GM19468 (cell line): ENCODE measurements at regions not wholly inside any gene's neighbourhood (a gene's known extent, or its start where the extent isn't known, plus 50 kb on each side); places are given as distances from the start of the nearest gene placed in this dataset.

ENCODE experiments used
- ATAC-seq: cut with Tn5 transposase; IDR thresholded peaks from one replicate; pipeline ENCODE4 v1.9.1; 2021; ENCODE audit warnings: mild to moderate bottlenecking, moderate library complexity, moderate number of reproducible peaks; ENCODE audit not compliant: unreplicated experiment; ENCODE audit errors: extremely low read depth

DNA sequence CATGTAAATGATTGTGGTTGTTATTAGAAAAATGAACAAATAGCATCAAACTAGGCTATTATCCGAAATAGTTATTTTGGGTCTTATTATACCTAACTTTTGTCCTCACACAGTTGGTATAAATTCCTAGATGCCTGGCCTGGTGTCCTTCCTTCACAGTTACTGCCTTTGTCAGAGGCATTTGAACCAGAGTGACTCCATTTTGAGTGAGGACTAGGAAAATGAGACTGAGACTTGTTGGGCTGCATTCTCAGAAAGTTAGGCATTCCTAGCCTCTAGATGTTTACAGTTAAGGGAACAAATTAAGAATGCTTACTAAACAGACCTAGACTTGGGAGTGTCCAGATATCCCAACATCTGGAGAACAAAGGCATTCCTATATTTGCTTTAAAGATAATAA is 283.5 kb upstream of the C9orf72 start:
- ATAC-seq = no peak

DNA sequence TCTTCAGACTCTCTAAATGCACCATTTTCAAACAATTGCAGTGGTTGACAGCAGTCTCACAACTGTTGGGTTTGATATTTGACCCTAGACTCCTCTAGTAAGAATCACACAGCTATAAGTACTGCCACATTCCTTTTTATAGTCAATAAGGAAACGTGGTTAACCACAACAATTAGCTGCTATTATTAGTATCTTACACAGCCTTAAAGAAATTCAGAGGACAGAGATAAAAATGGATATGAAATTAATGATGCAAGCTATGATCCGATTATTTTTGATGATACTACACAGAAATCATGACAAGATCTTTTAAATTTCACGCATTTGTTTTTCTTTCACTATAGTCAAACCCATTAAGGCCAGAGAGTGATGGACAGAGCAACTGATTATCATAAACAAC is 288.6 kb upstream of the C9orf72 start:
- no peak for ATAC-seq

DNA sequence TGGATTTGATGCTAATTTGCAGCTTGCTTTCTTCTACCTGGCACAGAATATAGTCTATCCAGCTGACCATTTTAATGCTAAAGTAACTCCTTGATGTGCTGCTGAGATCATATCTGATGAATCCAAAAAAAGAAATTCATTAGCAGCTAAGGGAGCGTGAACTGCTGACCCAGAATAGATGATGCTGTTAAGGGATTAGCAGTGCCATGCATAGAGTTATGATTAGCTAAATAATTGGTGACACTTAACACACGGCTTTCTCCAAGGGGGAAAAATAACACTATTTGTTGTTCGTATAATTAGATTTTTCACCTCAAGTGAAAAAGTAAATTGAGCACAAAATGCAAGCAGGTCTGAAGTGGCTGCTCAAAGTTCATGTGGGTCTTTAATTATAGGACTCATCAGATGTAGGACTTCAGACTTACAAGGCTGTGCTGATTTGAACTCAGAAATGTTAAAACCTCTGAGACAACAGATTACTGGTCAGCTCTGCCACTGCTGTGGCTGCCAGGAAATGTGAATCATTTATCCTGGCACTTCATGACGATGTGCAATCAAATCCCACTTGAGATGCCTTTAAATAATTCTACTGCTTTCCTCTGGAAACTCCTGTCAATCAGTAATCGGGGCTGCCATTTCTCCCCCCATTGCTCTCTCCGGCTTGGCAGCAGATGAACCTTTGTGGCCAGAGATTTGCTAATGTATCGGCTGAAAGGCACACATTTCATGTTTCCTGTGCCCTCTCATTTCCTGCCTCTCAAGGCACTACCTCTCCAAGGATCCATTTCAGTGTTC is 291.6 kb upstream of the C9orf72 start:
- no peak for ATAC-seq

DNA sequence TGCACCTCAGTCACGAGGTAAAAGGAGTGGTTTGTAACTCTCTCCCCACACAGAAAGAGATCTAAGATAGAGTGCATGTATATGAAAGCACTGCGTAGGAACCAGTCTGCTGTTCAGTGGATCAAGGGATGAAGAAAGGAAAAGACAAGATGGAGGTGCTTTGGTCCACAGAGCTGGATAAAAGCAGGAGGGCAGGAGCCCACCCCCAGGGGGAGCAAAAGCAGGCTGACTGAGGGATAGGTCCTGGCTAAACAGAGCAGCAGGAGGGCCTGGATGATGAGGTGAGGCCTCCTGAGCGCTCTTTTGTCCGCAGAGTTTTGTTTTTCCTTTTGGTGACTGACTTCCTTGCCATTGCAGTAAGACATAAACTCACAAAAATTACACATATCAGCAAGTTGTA is 293.5 kb upstream of the C9orf72 start:
- ATAC-seq = no peak

DNA sequence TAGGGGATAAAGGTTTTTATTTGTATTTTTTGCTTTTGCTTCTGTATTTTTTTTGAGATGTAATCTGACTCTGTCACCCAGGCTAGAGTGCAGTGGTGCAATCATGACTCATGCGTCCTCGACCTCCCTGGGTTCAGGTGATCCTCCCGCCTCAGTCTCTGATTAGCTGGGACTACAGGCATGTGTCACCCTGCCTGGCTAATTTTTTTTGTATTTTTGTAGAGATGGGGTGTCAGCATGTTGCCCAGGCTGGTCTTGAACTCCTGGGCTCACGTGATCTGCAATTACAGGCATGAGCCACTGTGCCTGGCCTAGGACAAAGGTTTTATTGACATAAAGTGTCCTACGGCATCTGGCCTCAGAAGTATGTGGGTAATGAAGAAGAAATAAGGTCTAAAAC is 297.1 kb upstream of the C9orf72 start:
- no peak for ATAC-seq

DNA sequence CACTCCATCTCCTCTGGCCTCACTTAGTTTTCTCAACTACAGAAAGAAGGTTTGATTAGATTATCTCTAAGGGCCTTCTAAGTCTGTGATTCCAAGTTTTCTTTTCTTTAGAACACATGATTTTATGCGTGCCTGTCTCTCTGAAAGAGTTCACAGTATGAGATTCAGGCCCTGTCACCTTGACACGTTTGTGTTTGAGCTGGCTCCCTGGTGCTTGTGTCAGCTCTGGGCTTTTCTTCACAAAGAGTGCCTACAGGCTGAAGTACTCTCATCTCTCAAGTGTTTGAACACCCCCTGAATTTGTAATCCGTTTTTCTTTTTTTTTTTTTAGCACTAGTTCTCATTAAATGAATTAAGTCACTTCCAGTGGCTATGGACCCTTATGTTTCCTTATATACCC is 306.9 kb upstream of the C9orf72 start:
- ATAC-seq = no peak

DNA sequence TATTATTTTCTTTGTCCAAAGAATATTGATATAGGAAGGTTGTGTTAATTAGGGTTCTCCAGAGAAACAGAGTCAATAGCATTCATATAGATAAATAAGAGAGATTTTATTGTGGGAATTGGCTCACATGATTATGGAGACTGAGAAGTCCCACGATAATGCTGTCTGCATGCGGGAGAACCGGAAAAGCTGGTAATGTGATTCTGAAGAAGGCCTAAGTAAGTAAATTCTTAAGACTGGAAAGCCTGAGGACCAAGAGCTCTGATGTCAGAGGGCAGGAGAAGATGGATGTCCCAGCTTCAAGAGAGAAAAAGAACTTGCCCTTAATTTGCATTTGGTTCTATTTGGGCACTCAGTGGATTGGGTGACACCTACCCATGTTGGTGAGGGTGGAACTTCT is 307.4 kb upstream of the C9orf72 start:
- no peak for ATAC-seq

DNA sequence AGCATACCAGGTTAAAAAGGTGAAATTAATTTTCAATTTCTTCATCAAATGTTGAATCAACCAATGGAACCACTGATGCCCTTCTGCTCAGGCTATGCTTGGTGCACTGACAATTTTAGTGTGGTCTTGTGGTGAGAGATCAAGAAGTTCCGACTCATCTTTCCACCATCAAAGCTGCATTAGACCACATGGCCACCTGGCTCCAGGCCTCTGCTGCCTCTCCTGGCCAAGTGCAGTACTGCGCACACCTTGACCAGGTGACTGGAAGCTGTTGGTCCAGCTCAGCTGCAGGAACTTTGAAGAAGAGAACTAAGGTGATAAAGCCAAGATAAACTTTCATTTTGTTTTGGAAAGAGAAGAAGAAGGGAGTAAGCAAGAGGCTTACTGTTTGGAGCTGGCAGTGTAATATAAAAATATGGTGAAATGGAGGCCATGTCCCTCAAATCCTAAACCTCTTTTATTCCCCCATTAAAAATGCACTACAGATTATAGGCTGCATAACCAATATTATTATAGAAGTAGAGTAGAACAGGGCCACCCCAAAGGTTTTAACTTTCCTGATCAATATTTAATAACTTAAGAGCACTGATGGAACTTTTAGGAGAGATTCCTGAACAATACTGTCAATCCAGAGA is 315.5 kb upstream of the C9orf72 start:
- peak; percentile 97 for ATAC-seq

DNA sequence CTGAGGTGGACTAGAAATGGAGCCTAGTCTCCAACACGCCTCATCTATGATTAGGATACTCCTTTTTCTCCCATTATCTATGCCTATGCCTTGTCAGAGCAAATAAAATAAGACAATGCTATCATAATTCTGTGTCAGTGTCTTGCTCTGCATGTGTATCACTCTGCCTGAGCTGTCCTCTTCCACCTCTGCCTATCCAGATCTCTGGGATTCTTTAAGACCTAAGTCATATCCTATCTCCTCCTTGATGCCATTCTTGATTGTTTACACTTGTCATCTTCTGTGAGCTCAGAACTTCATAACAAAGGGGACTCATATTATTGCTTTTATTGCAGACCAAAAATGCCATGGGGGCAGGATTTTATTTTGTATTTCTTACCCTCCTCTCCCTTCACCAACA is 351.2 kb upstream of the C9orf72 start:
- no peak for ATAC-seq

DNA sequence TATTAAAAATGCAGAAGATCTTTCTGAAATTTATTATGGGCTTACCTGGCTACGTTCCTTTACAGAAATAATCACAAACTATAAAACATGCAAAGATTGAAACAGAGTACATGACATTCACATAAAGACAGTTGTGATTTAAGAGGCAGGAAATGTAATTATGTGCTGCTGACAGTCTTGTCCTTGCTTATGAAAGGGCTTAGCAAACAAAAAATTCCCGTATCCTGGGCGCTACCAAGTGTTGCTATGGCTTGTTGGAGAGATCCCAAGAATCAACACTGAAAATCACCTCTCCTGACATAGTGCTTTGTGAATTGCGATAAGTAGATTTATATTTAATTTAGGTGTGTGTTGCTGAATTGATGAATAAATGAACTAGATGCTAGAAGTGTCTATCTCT is 352.5 kb upstream of the C9orf72 start:
- no peak for ATAC-seq

DNA sequence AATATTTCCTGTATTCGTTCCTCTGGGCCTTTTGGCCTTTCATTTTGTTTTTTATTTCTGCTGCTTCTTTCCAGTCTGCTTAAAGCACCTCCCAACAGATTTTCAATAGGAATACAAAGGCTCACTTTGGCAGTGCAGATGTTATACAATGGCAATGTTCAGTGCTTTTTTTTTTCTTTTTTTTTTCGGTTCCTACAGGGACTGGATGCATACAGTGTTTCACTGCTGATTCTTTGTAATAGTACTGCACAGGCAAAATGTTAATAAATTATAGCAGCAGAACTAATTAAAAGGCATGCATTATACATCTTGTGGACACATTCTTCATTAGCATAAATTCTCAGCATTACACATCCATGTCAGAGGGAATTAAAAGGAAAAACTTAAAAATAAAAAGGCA is 356.6 kb upstream of the C9orf72 start:
- ATAC-seq = no peak

DNA sequence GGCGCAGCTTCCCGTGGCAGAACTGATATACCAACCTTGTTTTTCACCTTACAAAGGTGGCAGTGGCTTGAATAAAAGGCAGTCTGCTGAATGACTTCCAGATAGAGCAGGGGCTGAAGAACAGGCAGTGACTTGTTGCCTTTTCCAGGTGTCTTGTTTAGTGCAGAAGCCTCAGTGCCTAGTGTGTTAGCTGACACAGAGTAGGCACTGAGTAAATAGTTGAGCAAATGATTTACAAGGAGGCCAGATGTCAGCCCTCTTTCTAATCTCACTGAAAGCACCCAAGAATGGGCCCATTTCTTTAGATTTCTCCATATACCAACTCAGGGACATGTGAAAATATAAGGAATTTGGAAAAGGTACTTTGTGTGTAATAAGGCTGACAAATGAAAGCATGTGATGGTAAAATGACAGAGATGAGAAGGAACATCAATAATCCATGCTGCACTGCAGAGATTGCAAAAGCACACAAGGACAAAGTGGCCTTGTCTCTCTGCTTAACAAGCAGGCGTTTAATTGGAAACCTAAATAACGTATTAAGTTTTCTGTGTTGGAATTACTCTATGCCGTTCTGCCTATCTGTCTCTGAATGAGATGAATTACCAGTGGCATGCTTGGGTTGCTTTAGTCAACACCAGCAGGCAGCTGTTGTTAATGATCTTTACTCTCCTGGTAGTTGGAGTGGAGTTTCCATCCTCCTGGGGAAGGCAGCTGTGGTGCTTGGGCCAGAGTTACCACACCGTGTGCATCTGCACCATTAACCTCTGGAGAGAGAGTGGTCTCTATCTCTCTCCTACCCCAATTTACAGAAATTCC is 360.1 kb upstream of the C9orf72 start:
- no peak for ATAC-seq

DNA sequence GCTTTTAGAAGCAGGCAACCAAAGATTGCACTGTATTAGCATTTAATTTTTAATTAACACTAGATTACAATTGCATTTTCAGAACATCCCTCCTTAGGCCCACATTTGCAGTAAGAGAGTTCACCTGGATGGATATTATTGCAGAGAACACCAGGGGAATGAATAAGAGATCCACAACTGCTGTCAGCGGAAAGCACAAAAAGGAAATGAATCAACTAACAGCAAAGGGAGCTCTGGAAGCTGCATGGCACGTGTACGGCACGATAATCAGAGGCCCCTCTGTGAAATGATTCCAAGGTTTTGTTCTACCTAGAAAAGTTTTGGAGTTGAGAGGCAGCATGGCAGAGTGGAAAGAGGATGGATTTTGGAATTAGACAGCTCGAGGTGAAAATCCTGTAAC is 361.2 kb upstream of the C9orf72 start:
- ATAC-seq = no peak

DNA sequence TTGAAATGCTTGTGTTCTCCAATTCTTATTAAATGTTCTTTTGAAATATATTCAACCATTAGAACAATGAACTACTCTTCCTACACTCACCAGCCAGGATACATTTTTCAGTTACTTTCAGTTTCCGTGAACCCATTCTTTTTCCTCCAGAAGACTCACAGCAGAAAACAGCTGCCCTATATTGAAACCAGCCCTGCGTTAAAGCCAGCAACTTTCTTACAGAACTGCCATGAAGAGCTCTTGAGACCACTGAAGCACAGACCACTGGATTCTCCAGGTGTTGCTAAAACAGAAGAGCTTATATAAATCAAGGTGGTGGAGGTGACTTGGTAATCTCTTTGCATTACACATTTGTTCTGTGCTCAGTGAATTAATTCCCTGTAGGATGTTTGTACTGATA is 365.9 kb upstream of the C9orf72 start:
- ATAC-seq = no peak

DNA sequence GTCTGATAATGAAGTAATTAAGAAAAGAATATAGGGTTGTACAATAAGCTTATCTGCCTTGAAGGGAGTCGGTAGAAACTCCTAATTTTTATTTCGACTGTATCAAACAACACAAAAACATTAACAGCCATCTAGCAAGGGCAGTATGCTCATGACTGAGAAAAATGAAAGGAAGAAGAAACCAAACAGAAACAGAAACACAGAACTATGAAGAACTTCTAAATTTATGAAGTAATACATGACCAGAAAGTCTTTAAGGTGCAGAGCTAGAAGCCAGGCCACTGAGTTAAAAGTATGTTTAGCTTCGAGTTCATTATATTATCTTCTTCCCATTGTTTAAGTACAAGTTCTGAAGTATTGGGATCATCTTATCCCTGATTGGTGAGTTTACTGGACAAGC is 367.3 kb upstream of the C9orf72 start:
- ATAC-seq = no peak

DNA sequence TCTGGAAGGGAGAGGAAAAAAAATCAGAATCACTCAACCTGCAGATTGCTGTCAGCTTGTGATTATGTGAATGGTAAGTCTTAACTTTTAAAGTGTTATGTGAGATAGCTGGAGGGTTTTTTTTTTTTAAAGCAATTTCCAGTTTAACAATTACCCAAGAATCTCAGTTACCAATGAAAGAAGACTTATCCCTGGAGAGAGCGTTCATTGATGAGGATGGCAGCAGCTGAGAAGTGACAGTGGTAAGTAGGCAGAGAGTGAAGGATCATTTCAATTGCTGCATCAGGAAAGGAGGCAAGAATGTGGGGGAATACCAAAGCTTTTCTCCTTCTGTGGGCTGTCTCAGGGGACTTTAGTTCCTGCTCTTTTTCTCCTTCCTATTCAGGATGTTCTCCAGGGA is 370.2 kb upstream of the C9orf72 start:
- no peak for ATAC-seq

DNA sequence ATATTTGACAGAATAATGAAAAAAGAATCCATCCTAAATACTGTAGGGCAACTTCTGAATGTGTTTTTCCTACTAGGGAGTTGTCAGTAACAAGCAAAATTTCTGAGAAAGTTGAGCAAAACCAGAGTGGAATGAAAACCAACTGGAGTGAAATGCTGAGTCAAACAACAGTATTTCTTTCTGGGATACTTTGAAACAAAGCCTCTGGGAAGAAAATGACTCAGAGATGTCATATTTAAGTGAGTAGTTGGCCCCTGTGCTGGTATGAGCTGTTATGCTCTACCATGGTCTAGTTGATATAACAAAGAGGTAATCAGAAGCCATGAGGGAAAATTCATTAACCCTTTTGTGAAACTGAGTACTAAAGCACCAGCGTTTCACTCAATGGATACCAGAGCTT is 372.1 kb upstream of the C9orf72 start:
- no peak for ATAC-seq

DNA sequence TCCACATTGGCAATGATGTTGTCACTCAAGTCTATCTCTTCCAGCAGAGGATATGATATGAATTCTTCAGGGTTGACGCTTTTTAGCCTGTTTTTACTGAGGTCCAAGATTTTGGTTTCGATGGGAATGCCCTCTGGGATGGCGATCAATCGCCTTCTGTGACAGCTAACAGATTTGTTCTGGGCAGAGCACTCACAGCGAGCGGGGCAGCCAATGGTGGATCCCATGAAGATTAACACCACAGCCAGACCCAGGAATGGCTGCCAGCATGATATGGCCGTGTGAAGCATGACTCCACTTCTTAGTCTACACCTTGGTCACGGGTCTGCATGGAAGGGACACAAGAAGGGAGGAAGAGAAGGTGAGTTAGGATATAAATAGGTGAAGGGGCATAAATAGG is 377.1 kb upstream of the C9orf72 start:
- no peak for ATAC-seq

DNA sequence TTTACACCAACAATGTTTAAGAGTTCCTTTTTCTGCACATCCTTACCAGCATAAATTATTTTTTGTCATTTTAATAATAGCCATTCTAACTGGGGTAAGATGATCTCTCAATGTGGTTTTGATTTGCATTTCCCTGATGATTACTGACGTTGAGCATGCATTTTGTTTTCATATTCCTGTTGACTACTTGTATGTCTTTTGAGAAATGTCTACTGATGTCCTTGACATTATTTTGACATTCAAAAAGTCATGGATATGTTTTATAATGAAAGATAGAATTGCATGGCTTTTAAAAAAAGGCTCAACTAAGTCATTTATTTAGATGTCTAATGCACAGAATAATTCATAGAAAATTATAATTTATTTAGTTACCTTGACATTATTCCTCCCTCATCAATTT is 381.6 kb upstream of the C9orf72 start:
- no peak for ATAC-seq

DNA sequence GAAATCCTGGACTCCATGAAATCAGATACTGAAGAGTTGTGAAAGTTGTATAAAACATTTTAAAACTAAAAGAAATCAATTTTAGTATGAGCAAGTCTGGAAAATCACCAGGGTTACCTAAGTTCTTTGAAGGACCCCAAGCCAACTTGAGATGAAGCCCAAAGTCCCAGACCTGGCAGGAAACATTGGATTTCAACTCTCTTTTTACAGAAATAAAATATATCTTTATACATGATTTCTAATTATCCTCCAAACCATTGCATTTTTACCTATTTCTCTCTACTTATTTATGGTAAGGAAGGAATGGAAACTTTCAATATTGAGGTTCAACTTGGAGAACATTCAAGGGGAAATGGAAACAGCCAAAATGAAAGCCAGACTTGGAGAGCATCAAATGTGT is 390.6 kb upstream of the C9orf72 start:
- no peak for ATAC-seq

DNA sequence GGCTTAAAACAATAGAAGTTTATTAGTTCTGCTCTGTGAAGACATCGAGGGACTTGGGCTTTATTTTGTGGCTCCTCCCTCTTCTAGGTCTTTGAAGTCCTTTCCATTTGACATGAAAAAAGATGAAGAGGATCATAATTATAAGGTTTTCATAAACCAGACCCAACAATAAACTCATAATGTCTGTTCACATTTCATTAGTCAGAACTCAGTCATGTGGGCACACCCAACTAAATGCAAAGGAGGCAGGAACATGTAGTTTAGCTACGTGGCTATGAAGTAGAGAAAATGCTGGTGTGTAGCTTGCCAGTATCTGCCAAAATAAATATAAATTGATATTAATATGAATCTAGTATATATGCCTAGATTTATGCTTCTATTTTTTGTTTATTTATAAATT is 393.9 kb upstream of the C9orf72 start:
- ATAC-seq = no peak
